SKM-1 treated with dmso at 0.1 percent for 144 hours (cell line): ENCODE measurements at regions not wholly inside any gene's neighbourhood (a gene's known extent, or its start where the extent isn't known, plus 50 kb on each side); places are given as distances from the start of the nearest gene placed in this dataset.

Experiments used
- DNase-seq: peaks from one replicate; lab custom pipeline; 2025; ENCODE audit not compliant: unreplicated experiment; lab: John Stamatoyannopoulos, UW

DNA sequence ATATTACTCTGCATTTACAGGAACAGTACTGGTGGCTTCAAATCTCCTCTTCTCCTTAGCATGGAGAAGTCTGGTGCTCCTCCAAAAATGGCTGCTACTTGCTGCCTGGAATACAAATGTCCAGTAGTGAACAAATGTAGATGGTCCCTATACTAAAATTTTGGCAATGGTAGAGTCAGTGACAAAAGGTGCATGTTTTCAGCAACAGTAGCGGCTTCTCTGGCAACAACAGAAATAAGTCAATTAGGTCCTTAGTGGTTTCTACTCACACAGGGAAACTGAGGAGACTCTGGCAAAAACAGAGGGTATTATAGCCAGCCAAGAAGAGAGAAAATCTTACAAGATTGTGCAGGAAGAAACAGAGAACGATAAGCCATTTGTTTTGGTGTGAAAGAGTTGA, 1368.4 kb upstream of the ADGRL3 start:
- no peak for DNase-seq

DNA sequence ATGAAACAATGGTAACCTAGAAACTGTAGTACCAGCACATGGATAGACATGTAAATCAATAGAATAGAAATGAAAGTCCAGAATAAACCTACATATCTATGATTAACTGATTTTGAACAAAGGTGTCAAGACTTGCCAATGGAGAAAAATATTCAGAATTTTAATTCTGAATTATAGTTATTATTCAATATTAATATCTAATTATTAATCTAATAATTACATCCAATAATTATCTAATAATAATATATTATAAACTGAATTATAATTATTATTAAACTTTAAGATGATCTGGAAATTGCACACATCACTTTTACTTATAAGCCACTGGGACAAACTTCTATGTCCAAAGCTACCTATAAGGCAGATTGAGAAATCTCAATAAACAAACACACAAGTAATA, 1365.2 kb upstream of the ADGRL3 start:
- no peak for DNase-seq

DNA sequence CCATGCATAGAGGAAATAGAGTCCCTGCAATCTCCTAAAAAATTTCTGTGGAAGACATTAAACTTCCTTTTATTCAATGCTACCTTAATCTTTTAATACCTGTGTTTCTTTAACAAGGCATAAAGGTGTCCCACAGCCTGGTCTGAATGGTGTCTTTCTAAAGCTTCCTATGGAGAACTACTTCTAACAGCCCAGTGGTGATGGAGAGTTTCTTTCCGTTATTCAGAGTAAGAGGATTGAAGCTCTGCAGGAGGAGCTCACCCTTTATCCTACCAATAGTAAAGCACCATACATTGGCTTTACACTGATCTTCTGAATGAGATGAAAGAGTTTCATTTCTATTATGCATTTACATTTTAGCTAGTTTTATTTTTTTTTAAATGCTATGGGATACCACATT, 1362.4 kb upstream of the ADGRL3 start:
- no peak for DNase-seq

DNA sequence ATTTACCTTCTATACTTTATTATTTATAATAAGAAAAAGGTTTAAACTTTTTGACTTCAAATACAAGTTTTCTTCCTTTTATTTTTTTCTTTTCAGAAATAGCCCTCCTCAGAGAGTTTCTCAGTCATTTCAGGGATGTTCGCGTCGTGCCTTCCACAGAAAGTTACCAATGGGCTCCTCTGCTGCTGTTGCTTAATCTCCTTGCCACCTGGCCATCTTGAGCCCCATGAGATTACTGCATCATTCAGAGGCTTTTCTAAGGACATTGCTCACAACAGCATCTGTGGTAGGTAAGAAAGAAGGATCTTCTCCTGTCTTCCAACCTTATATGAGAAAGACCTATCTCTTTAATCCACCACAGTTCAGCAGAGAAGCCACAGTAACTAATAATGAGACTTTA, 1361.9 kb upstream of the ADGRL3 start:
- no peak for DNase-seq

DNA sequence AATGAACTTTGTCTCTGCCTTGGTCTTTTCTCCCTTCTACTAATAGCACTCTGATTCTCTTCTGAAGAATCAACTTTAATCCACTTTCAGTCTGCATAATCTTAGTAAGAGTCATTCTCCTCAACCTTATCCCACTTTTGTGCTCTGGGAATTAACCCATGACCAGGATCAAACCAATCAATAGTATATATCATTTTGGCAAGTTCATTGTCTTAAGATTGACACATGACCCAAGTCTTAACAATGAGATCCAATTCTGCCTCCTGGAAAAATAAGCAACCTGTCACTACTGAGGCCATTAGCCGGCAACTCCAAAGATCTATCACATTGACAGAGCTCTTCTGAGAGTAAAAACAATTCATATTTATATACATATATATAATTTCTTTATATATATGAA, 1358.4 kb upstream of the ADGRL3 start:
- no peak for DNase-seq

DNA sequence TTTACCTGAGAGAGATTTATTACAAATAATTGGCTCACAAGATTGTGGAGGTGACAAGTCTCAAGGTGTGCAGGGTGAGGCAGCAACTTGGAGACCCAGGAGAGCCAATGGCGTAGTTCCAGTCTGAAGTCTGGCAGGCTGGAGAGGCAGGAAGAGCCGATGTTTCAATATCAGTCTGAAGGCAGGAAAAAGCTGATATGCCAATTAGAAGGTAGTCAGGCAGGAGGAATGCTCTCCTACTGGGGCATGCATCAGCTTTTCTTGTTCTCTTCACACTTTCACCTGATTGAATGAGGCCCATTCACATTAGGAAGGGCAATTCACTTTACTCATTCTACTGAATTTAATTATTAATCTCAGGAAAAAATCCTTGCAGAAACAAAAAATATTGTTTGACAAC, 1351.7 kb upstream of the ADGRL3 start:
- no peak for DNase-seq

DNA sequence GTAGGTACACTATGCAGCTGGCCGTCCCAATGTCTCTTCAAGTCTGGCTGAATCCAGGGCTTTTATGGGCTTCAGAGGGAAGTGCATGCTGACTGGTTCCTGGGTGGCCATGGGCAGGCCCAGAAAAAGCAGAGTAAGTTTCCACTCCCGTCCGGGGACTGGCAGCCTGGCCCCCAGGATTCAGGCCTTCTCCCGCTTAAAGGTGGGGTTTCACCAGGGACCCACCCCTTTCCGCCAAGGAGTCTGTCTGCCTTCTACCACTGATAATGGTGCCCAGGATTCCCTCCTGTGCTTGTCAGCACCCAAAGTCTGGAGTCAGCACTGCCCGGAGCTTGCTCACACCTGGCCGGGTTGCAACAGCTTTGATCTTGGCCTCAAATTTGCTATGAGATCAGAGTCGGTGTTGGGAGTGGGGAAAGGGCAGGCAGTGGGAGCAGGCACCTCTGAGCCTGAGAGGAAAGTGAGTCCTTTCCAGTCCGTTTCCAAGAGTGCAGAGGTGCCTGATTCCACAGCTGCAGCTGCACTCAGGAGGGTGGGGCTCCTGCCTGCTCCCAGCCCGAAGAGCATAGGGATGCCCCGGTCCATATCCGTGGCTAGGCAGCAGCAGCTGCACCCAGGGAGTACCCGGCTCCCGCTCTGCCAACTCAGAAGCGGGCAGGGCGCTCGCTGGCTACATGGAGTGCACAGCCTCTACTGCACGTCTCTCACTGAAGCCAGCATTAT, 1344.3 kb upstream of the ADGRL3 start:
- DNase-seq, result no peak

DNA sequence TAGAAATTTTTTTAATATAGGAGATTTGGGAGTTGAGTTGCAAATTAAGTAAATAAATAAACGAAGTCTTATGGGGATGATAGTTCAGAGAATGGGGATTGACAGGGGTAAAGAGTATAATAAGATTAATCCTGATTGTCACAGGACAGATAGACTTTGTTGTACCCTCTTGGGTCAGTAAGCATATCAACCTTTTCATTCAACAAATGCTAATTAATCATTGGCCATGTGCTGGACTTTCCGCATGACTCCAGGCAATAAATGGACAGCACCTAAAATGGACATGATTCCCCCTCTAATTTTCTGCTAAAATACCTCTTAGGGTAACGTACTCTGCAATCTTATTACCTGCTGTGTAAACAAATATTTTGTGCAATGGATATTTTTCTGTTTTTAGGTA, 1331.1 kb upstream of the ADGRL3 start:
- no peak for DNase-seq

DNA sequence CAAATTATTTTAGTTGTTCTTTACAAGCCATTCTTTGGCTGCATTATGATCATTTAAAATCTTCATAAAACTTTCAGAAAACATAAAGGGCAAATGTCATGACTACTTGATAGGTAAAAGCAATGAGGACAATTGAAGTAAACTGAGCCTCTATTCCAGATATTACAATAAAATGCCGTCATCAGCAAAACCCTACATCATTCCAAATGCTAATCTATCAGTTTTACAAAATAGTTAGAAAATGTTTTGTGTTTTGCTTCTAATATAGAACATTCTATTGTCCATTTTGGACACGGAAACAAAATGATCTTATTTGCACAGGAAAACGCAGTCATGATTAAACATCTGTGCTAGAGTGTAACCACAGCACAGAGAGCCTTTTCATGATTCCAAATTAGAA, 1330.6 kb upstream of the ADGRL3 start:
- DNase-seq, result no peak

DNA sequence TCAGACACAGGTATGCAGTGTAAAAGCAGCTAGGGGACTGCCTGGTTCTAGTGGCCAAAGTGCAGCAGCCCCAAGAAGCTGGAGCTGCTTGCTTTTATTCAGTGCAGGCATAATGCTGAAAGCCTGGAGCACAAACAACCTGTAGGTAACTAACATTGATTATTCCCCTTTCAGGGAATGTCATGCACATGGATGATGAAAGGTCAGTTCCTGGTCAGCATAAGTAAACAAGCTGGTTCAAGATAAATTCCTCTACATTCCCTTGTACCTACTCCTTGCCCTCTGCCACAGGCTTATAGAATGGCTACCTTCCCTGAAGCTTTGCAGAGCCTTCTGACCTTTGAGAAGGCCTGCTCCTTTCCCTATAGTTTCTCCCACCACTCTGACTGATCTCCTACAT, 1318.5 kb upstream of the ADGRL3 start:
- no peak for DNase-seq

DNA sequence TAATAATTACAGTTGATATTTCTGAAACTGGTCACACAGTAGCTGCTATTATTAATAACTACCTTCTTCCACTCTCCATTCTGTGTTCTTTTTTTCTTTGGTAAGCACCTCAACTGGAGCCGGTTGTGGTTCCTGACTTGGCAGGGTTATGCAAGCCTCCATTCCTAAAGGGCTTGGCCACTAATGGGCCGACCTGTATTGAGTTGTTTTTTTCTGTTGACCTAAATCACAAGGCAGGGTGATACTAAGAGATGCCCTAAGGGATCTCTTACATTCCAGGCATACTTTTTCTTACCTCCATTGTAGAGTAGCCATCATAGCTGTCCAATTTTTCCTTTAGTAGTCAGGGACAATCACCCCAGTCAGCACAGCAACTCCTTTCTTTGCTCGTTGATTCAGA, 1295.8 kb upstream of the ADGRL3 start:
- no peak for DNase-seq

DNA sequence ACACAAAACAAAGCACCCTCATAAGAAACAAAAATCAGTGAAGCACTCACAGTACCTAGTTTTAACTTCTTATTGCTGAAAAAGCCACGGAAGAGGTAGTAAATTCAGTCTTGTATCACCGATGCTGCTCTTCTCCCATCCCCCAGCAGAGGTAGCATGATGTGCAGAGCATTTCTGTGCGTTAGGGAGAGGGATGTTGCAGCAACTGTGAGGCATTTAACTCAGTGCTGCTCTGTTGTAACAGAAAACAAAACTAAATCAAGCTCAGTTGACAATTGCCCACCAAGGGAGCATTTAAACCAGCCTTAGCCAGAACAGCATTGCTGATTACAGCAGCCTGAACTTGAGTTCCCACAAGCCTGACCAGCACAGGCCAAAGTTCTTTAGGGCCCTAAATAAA, 1279.7 kb upstream of the ADGRL3 start:
- DNase-seq, result no peak

DNA sequence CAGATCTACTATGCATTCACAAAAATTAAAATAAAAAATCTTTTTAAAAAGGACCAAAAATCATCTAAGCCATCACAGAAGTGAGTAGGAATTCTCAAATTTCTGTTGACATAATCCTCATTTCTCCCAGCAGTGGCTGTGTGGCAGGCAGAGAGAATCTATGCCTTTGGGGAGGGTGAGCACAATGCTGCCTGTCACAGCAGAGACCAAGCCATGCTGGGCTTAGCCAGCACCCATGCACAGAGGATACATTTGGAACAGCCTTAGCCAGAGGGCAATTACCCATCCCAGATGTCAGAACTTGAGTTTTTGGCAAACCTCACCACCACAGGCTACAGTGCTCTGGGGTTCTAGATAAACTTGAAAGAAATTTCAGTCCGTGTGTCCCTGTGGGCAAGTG, 1274.8 kb upstream of the ADGRL3 start:
- no peak for DNase-seq

DNA sequence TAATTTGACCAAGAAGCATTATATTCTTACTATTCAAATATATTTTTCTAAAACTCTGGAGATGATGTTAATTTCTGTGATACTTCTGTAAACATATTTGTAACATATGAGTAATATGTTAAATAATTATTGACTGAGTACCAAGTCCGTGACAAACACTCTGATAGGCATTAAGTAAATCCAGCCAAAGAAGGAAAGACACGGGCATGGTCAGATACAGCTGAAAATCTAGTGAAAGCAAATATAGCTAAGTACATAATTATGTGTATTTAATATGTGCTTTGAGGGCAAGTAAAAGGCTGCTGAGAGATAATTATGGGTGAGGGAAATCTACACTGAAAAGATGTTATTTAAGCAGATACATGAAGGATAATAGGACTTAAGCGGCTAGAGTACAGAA, 1263.6 kb upstream of the ADGRL3 start:
- no peak for DNase-seq

DNA sequence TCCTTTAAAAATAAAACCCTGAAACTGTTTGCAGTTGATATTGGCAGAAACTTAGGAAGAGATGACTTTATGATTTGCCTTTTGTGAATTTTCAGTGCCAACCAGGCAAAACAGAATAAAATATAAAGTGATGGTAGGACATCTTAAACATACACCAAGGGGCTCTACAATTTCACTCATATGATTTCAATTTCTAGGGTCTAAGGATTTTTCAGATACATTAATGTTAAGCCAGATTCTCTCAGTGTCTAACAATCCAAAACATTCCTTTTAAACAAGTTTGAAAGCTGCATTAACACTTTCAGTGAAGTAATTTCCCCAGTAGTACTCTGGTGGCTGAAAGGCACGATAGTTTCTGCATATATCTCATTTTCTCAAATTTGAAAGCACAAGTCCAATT, 1262.0 kb upstream of the ADGRL3 start:
- DNase-seq, result no peak

DNA sequence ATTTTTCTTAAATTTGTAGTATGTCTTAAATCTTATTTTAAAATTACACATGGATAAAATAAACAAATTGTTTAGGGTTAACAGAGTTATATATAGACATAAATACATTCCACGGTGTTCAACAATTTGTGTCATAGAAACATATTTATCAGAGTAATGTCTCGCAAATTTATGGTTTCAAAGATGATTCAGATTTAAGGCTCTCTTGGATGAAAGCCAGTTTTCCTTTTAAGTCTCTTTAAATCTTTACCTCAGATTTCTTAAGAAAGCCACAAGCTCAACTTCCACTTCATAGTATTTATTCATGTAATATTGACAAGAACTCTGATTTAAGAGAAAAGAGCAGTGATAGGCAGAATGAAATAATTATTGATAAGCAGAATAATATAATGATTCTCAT, 1254.8 kb upstream of the ADGRL3 start:
- no peak for DNase-seq

DNA sequence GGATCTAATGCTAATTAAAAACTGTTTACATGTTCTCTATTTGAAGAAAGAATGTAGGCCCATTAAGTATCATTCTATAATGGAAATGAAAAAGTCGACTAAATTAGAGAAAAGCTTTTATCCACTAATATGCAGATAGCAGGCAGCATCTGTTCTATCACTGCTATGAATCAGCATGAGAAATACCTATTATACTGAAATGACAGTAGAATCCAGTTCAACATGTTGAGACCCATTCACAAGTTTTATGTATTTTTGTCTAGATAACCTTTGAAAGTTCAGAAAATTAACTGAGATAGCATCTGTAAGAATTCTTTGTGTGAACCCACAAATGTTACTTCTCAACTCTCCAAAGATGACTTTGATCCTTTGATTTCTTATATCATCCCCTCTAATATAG, 1254.4 kb upstream of the ADGRL3 start:
- no peak for DNase-seq

DNA sequence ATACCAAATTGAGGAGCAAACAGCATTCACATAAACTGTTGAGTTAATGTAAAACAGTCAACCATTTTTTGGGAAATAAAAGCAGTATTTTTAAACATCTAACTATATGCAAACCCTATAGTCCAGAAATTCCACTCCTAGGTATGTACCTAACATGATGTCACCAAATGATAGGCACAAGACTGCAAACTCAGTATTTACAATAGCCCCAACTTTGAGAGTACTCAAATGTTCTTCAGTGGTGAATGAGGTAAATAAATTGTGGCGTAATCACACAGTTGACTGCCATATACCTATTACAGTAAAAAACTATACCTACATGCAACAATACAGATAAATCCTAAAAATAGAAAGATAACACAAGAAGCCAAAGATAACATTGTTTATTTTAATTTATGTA, 1243.8 kb upstream of the ADGRL3 start:
- no peak for DNase-seq

DNA sequence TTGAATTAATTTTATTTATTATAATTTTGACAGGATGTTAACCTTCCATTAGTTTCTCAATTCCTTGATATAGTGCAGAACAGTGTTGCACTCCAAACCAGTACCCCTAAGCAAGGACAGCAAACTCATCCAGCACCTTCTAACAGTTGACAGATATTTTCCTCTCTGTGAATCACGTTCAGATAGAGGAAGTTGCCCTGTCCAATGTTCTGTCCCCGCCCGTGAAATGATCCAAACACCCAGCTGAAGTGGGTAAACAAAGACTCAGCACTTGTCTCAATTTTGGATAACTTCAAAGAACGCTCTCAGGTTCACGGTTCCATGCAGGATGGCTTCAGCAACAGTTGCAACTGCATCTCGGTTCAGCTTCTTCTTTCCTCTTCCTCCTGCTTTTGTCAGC, 1240.0 kb upstream of the ADGRL3 start:
- DNase-seq, result no peak

DNA sequence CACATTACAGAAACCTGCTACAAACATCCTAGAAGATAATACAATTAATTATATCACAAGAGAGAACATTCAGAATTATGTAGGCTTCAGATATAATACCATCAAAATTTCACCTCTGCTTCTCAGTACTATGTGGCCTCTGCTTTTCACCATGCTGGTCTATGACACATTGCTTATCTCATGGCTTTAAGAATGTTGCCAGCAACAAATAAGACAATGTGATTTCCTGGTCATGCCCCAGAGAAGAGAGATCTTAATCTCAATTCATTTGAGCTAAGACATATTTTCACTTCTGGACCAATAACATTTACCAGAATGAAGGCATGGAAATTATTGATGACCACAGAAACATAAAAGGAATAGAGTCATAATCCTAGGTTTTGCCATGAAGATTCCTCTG, 1233.4 kb upstream of the ADGRL3 start:
- no peak for DNase-seq

DNA sequence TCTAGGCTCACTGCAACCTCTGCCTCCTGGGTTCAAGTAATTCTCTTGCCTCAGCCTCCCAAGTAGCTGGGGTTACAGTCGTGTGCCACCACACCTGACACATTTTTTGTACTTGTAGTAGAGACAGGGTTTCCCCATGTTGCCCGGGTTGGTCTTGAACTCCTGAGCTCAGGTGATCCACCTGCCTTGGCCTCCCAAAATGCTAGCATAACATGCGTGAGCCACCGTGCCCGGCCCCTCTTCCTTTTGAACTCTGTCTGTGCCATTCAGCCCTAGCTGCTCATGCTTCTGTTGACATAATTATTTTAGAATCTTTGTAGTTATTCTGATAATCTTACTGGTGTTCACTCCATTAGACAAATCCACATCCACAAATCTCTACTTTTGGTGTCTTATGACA, 1231.3 kb upstream of the ADGRL3 start:
- DNase-seq, result no peak

DNA sequence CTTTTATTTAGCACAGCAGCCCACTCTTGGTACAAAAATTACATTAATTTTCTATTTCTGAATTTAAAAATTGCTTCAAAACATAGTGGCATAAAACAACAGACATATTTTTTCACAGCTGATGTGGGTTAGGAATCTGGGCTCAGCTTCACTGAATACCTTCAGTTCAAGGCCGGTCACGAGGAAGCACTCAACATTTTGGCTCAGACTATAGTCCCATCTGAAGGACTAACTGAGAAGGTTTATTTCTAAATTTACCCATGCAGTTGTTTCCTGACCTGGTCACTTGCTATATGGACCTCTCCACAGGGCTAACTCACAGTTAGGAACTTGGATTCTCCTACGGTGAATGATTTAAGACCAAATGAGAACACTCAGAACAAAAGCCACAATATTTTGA, 1230.2 kb upstream of the ADGRL3 start:
- DNase-seq, result no peak

DNA sequence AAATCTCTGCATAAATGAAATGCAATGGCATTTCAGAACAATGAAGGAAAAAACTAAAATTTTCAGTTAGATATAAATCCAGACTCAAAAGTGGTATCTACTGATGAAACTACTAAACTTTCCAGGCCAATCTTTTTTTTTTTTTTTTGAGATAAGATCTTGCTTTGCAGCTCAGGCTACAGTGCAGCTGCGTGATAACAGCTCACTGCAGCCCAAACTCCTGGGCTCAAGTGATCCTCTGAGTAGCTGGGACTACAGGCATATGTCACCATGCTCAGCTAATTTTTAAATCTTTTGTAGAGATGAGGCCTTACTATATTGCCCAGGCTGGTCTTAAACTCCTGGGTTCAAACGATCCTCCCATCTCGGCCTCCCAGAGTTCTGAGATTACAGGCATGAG, 1228.2 kb upstream of the ADGRL3 start:
- DNase-seq, result no peak

DNA sequence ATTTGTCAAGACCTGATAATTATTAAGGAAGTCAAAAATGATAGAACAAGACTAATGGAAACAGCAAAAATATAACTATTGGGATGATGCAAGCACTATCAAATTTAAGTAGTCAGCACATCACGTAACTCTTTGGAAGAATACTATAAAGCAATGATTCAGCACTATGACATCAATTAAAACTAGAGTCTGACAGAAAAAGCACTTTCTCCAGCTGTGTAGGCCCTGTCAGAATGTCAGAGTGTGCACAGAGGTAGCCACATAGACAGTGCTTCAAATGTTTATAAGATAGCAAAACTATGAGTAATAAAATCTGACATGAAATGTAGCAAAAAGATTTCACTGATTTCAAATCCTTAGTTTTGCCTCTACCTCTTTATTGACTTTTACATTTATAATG, 1226.6 kb upstream of the ADGRL3 start:
- no peak for DNase-seq
